Liver (tissue), 8 donors: ENCODE measurements at regions not wholly inside any gene's neighbourhood (a gene's known extent, or its start where the extent isn't known, plus 50 kb on each side); places are given as distances from the start of the nearest gene placed in this dataset.
A peak's percentile ranks its signal among the peaks of the same experiment; 100 is the strongest.

Source experiments
- DNase-seq: peaks from one replicate; pipeline ENCODE4 v3.0.0-alpha.2; 2017; ENCODE audit warnings: low spot score
- H3K27ac ChIP-seq, 2 donors: one replicate each; pipeline ENCODE4 v1.7.0; 2013; ENCODE audit warnings: inconsistent platforms in 2 of 2, low read length in 2 of 2, control low read depth in 1 of 2, low read depth in 1 of 2, mild to moderate bottlenecking in 1 of 2
- H3K27me3 ChIP-seq, 4 donors: one replicate each; pipeline versions ENCODE4 v1.6.1 to v1.7.0; 2013; ENCODE audit warnings: low read length in 3 of 4, inconsistent platforms in 1 of 4, mild to moderate bottlenecking in 1 of 4, moderate library complexity in 1 of 4; ENCODE audit not compliant: control insufficient read depth in 4 of 4, insufficient read depth in 4 of 4
- H3K36me3 ChIP-seq, 4 donors: one replicate each; pipeline versions ENCODE4 v1.6.1 to v1.7.0; 2013; ENCODE audit warnings: low read length in 3 of 4, mild to moderate bottlenecking in 3 of 4, low read depth in 1 of 4, moderate library complexity in 1 of 4; ENCODE audit not compliant: control insufficient read depth in 4 of 4, insufficient read depth in 3 of 4
- H3K4me1 ChIP-seq, 4 donors: one replicate each; pipeline versions ENCODE4 v1.6.1 to v1.7.0; 2013; ENCODE audit warnings: low read length in 3 of 4, mild to moderate bottlenecking in 3 of 4, moderate library complexity in 1 of 4; ENCODE audit not compliant: control insufficient read depth in 4 of 4, insufficient read depth in 4 of 4
- H3K4me3 ChIP-seq, 3 donors: one replicate each; pipeline versions ENCODE4 v1.6.1 to v1.7.0; 2013; ENCODE audit warnings: low read length in 3 of 3, control low read depth in 1 of 3, low read depth in 1 of 3, mild to moderate bottlenecking in 1 of 3
- H3K9ac ChIP-seq, 2 donors: one replicate each; pipeline ENCODE4 v1.7.0; 2013; ENCODE audit warnings: low read length in 2 of 2, mild to moderate bottlenecking in 2 of 2, moderate library complexity in 2 of 2, control low read depth in 1 of 2, low read depth in 1 of 2
- H3K9me3 ChIP-seq, 4 donors: one replicate each; pipeline versions ENCODE4 v1.6.1 to v1.7.0; 2013; ENCODE audit warnings: low read length in 3 of 4; ENCODE audit not compliant: control insufficient read depth in 4 of 4
- ATF3 ChIP-seq: IDR thresholded peaks from 2 replicates; pipeline ENCODE4 v1.6.1; 2016; ENCODE audit warnings: antibody characterized with exemption
- CTCF ChIP-seq: fragments of 150-350 bp; IDR thresholded peaks from 2 replicates; pipeline ENCODE4 v1.5.1; 2017; ENCODE audit warnings: improper control_type of control experiment, low read depth, low read length; ENCODE audit not compliant: missing input control
- EGR1 ChIP-seq, 2 donors: IDR thresholded peaks; 2 replicates each; pipeline ENCODE4 v1.6.1; 2016 to 2018; ENCODE audit warnings: antibody characterized with exemption in 2 of 2, low read depth in 2 of 2
- FOXA1 ChIP-seq: IDR thresholded peaks from 2 replicates; pipeline ENCODE4 v1.6.1; 2016; ENCODE audit warnings: antibody characterized with exemption
- FOXA2 ChIP-seq: IDR thresholded peaks from 2 replicates; pipeline ENCODE4 v1.6.1; 2016; ENCODE audit warnings: antibody characterized with exemption
- GABPA ChIP-seq, 2 donors: IDR thresholded peaks in 1 of 2; conservative IDR thresholded peaks in 1 of 2; 2 replicates each; pipeline ENCODE4 v1.6.1; 2016; ENCODE audit warnings: antibody characterized with exemption in 2 of 2, mild to moderate bottlenecking in 1 of 2, moderate library complexity in 1 of 2
- HNF4A ChIP-seq, 2 donors: conservative IDR thresholded peaks; 2 replicates each; pipeline ENCODE4 v1.6.1; 2016; ENCODE audit warnings: antibody characterized with exemption in 2 of 2, mild to moderate bottlenecking in 2 of 2
- HNF4G ChIP-seq: IDR thresholded peaks from 2 replicates; pipeline ENCODE4 v1.6.1; 2016; ENCODE audit warnings: antibody characterized with exemption
- JUND ChIP-seq, 2 donors: IDR thresholded peaks; 2 replicates each; pipeline ENCODE4 v1.6.1; 2016; ENCODE audit warnings: antibody characterized with exemption in 2 of 2
- MAX ChIP-seq: IDR thresholded peaks from 2 replicates; pipeline ENCODE4 v1.6.1; 2016; ENCODE audit warnings: antibody characterized with exemption
- NR2F2 ChIP-seq: IDR thresholded peaks from 2 replicates; pipeline ENCODE4 v1.6.1; 2016; ENCODE audit warnings: antibody characterized with exemption
- RAD21 ChIP-seq, 2 donors: IDR thresholded peaks; 2 replicates each; pipeline ENCODE4 v1.6.1; 2016; ENCODE audit warnings: antibody characterized with exemption in 2 of 2, mild to moderate bottlenecking in 2 of 2
- REST ChIP-seq: IDR thresholded peaks from 2 replicates; pipeline ENCODE4 v1.6.1; 2016; ENCODE audit warnings: antibody characterized with exemption, mild to moderate bottlenecking
- RXRA ChIP-seq, 2 donors: IDR thresholded peaks; 2 replicates each; pipeline ENCODE4 v1.6.1; 2017 to 2018; ENCODE audit warnings: antibody characterized with exemption in 2 of 2, mild to moderate bottlenecking in 1 of 2
- SP1 ChIP-seq: IDR thresholded peaks from 2 replicates; pipeline ENCODE4 v1.6.1; 2018; ENCODE audit warnings: antibody characterized with exemption, mild to moderate bottlenecking
- TAF1 ChIP-seq: conservative IDR thresholded peaks from 2 replicates; pipeline ENCODE4 v1.6.1; 2016; ENCODE audit warnings: antibody characterized with exemption, mild to moderate bottlenecking
- YY1 ChIP-seq: IDR thresholded peaks from 2 replicates; pipeline ENCODE4 v1.6.1; 2016; ENCODE audit warnings: antibody characterized with exemption, mild to moderate bottlenecking
- ZBTB33 ChIP-seq: IDR thresholded peaks from 2 replicates; pipeline ENCODE4 v1.6.1; 2016; ENCODE audit warnings: antibody characterized with exemption
- WGBS: extraction: QIAGEN DNeasy Blood & Tissue Kit; methylation state at CpG from one replicate; pipeline ENCODE4 v1.1.7; 2013; 5-methylcytosine and 5-hydroxymethylcytosine counted together
- donor health status: healthy.
- donor health status: healthy.
- donor health status: healthy.
- donor health status: healthy.
- donor health status: healthy.

GRCh38 chr2:31736695-31737454 lies 156.1 kb upstream of the SRD5A2 start:
- Histone ChIP-seq H3K36me3 (no peaks in the 10 kb centered on the region), H3K4me3 (no peak overlapping the region), H3K27ac (peak overlapping the region in 1 of 2 donors; percentile 1), H3K4me1 (peaks cover 4 to 20% (median 8%) of the 10 kb centered on the region in 4 donors), H3K9ac (no peak overlapping the region), H3K9me3 (no peaks in the 10 kb centered on the region), H3K27me3 (no peaks in the 10 kb centered on the region)
- TF ChIP-seq HNF4G (peak; percentile 35), ATF3 (no peak), JUND (IDR thresholded peaks at IDR 0.05) (peak in 1 of 2 donors; percentile 29), YY1 (peak; percentile 44), REST (no peak), MAX (peak; percentile 78), ZBTB33 (peak; percentile 42), EGR1 (IDR thresholded peaks at IDR 0.05; ENCODE audit: low read depth in 2 of 2) (peak in 1 of 2 donors; percentile 71), RXRA (IDR thresholded peaks at IDR 0.05) (peak; percentile 66 to 78), HNF4A (conservative IDR thresholded peaks at IDR 0.05) (peak; percentile 70 to 74), GABPA (IDR thresholded peaks at IDR 0.05 in 1 of 2, conservative IDR thresholded peaks at IDR 0.05 in 1 of 2) (peak in 1 of 2 donors; percentile 32), FOXA1 (no peak), RAD21 (IDR thresholded peaks at IDR 0.05) (peak; percentile 20 to 59), SP1 (peak; percentile 40), FOXA2 (no peak), TAF1 (no peak), CTCF (no peak), NR2F2 (peak; percentile 39)
- DNase-seq, result no peak
- 47% methylated on average over 6 of the region's 6 CpGs for WGBS
